Neural cell (in vitro differentiated cells): ENCODE measurements at regions not wholly inside any gene's neighbourhood (a gene's known extent, or its start where the extent isn't known, plus 50 kb on each side); places are given as distances from the start of the nearest gene placed in this dataset.

ENCODE experiments used
- H2AFZ ChIP-seq: fragments of 200-600, 300-800 bp; sonication (generic), shearing (Covaris generic); 2 replicates; pipeline ENCODE4 v1.6.0; 2014; ENCODE audit warnings: low read depth, mild to moderate bottlenecking, antibody characterized with exemption, low read length, moderate library complexity
- H3F3A ChIP-seq: fragments of 200-600 bp; shearing (Covaris generic); 2 replicates; pipeline ENCODE4 v1.6.1; 2016; ENCODE audit warnings: mild to moderate bottlenecking, moderate library complexity, mixed read lengths, antibody characterized with exemption, low read length; ENCODE audit not compliant: insufficient read depth, poor library complexity, severe bottlenecking
- H3K27ac ChIP-seq: fragments of 200-600, 300-800 bp; sonication (generic), shearing (Covaris generic); 2 replicates; pipeline ENCODE4 v1.5.1; 2014; ENCODE audit warnings: mild to moderate bottlenecking, low read length, moderate library complexity
- H3K27me3 ChIP-seq: fragments of 300-800, 200-600 bp; sonication (generic), shearing (Covaris generic); 2 replicates; pipeline ENCODE4 v1.6.0; 2014; ENCODE audit warnings: mild to moderate bottlenecking, low read depth, low read length, moderate library complexity; ENCODE audit not compliant: insufficient read depth
- H3K36me3 ChIP-seq: fragments of 300-800, 200-600 bp; sonication (generic), shearing (Covaris generic); 2 replicates; pipeline ENCODE4 v1.5.1; 2014; ENCODE audit warnings: mild to moderate bottlenecking, antibody characterized with exemption, low read length, moderate library complexity; ENCODE audit not compliant: insufficient read depth
- H3K4me2 ChIP-seq: fragments of 300-800, 200-600 bp; sonication (generic), shearing (Covaris generic); 2 replicates; pipeline ENCODE4 v1.6.0; 2014; ENCODE audit warnings: mild to moderate bottlenecking, low read length
- H3K4me3 ChIP-seq: fragments of 300-800, 200-600 bp; sonication (generic), shearing (Covaris generic); 2 replicates; pipeline ENCODE4 v1.5.1; 2014; ENCODE audit warnings: mild to moderate bottlenecking, low read length, moderate library complexity
- H3K79me2 ChIP-seq: fragments of 200-600 bp; shearing (Covaris generic); replicated peaks from 2 replicates; pipeline ENCODE4 v1.6.0; 2014; ENCODE audit warnings: mild to moderate bottlenecking, low read length, moderate library complexity; ENCODE audit not compliant: insufficient read depth
- H3K9ac ChIP-seq: fragments of 300-800, 200-600 bp; sonication (generic), shearing (Covaris generic); 2 replicates; pipeline ENCODE4 v1.6.1; 2016; ENCODE audit warnings: mild to moderate bottlenecking, low read length, mixed read lengths
- H3K9me2 ChIP-seq: fragments of 200-600 bp; shearing (Covaris generic); 2 replicates; pipeline ENCODE4 v1.6.1; 2016; ENCODE audit warnings: mild to moderate bottlenecking, low read length, mixed read lengths; ENCODE audit not compliant: insufficient read depth
- H3K9me3 ChIP-seq: fragments of 200-600, 300-800 bp; sonication (generic), shearing (Covaris generic); 2 replicates; pipeline ENCODE4 v1.6.1; 2016; ENCODE audit warnings: mild to moderate bottlenecking, mixed run types, low read length, moderate library complexity, mixed read lengths
- H4K20me1 ChIP-seq: fragments of 200-600 bp; shearing (Covaris generic); 2 replicates; pipeline ENCODE4 v1.6.1; 2016; ENCODE audit warnings: mild to moderate bottlenecking, mixed run types; ENCODE audit not compliant: insufficient read depth
- CTCF ChIP-seq: fragments of 450-650 bp; IDR thresholded peaks from 2 replicates; pipeline ENCODE4 v1.5.1; 2014; ENCODE audit warnings: antibody characterized with exemption, mild to moderate bottlenecking, moderate library complexity; ENCODE audit not compliant: poor library complexity, severe bottlenecking
- EP300 ChIP-seq: fragments of 450-650 bp; conservative IDR thresholded peaks from 2 replicates; pipeline ENCODE4 v1.6.1; 2014; ENCODE audit warnings: antibody characterized with exemption, mild to moderate bottlenecking, moderate library complexity; ENCODE audit not compliant: poor library complexity, severe bottlenecking
- EZH2 ChIP-seq: fragments of 200-600, 300-800 bp; shearing (Covaris generic), sonication (generic); IDR thresholded peaks from 2 replicates; pipeline ENCODE4 v1.6.1; 2014; ENCODE audit warnings: antibody characterized with exemption, low read length, borderline replicate concordance, mild to moderate bottlenecking; ENCODE audit not compliant: insufficient read depth, poor library complexity, severe bottlenecking
- MXI1 ChIP-seq: fragments of 450-650 bp; conservative IDR thresholded peaks from 2 replicates; pipeline ENCODE4 v1.6.1; 2014; ENCODE audit warnings: antibody characterized with exemption, mild to moderate bottlenecking; ENCODE audit not compliant: poor library complexity, severe bottlenecking
- POLR2AphosphoS5 ChIP-seq: IDR thresholded peaks from 2 replicates; pipeline ENCODE4 v1.6.1; 2012
- RAD21 ChIP-seq: fragments of 450-650 bp; conservative IDR thresholded peaks from 2 replicates; pipeline ENCODE4 v1.6.1; 2014; ENCODE audit warnings: antibody characterized with exemption, mild to moderate bottlenecking, moderate library complexity
- SMC3 ChIP-seq: fragments of 450-650 bp; conservative IDR thresholded peaks from 2 replicates; pipeline ENCODE4 v1.6.1; 2014; ENCODE audit warnings: antibody characterized with exemption, mild to moderate bottlenecking, moderate library complexity; ENCODE audit not compliant: poor library complexity
- TAF1 ChIP-seq: IDR thresholded peaks from 2 replicates; pipeline ENCODE4 v1.6.1; 2012; ENCODE audit warnings: low read depth
- TF ChIP-seq, protein P1 (sequence below): IDR thresholded peaks from 2 replicates; pipeline ENCODE4 v1.6.1; 2012; ENCODE audit warnings: borderline replicate concordance

GRCh38 chr2:83851066-83851465 lies 608.0 kb downstream of the SUCLG1 start:
- no peaks in the 10 kb centered on the region for H4K20me1 ChIP-seq
- no peak overlapping the region for H2AFZ ChIP-seq
- TF ChIP-seq SMC3 (no peak), EZH2 (no peak), EP300 (no peak)
- H3K27ac ChIP-seq: no peak overlapping the region
- no peak overlapping the region for H3K4me3 ChIP-seq
- no peaks in the 10 kb centered on the region for H3K36me3 ChIP-seq
- H3F3A ChIP-seq: no peaks in the 10 kb centered on the region
- no peaks in the 10 kb centered on the region for H3K9me3 ChIP-seq
- no peaks in the 10 kb centered on the region for H3K79me2 ChIP-seq
- H3K9me2 ChIP-seq: no peaks in the 10 kb centered on the region
- no peak overlapping the region for H3K4me2 ChIP-seq
- H3K9ac ChIP-seq: no peak overlapping the region
- H3K27me3 ChIP-seq: no peaks in the 10 kb centered on the region

DNA sequence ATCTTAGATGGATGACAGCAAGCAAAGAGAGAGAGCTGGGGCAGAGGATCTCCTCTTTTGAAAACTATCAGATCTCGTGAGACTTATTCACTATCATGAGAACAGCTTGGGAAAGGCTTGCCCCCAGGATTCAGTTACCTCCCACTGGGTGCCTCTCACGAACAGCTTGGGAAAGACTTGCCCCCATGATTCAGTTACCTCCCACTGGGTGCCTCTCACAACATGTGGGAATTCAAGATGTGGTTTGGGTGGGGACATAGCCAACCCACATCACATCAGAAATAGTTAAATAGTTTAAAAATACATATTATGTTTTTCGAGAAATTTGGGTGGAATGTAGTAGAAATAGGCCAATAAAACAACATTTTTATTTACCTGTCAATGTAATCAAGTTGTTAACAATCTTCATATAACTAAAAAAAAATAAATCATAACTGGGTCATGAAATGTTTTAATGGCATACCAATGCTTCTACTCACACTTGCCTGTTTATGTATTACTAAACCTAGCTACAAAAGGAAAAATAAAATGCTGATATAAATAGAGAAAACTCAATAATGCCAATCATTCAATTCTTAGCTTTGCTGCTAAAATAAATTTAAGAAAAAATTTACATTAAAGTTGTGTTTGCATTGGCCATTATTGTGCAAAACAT lies 608.9 kb downstream of the SUCLG1 start:
- no peaks in the 10 kb centered on the region for H3F3A ChIP-seq
- H3K4me3 ChIP-seq: no peak overlapping the region
- H3K9me2 ChIP-seq: no peaks in the 10 kb centered on the region
- H3K27me3 ChIP-seq: no peaks in the 10 kb centered on the region
- no peaks in the 10 kb centered on the region for H4K20me1 ChIP-seq
- no peak overlapping the region for H3K4me2 ChIP-seq
- H3K9ac ChIP-seq: no peak overlapping the region
- H3K36me3 ChIP-seq: no peaks in the 10 kb centered on the region
- H3K27ac ChIP-seq: no peak overlapping the region
- H3K9me3 ChIP-seq: no peaks in the 10 kb centered on the region
- TF ChIP-seq, protein P1, sequence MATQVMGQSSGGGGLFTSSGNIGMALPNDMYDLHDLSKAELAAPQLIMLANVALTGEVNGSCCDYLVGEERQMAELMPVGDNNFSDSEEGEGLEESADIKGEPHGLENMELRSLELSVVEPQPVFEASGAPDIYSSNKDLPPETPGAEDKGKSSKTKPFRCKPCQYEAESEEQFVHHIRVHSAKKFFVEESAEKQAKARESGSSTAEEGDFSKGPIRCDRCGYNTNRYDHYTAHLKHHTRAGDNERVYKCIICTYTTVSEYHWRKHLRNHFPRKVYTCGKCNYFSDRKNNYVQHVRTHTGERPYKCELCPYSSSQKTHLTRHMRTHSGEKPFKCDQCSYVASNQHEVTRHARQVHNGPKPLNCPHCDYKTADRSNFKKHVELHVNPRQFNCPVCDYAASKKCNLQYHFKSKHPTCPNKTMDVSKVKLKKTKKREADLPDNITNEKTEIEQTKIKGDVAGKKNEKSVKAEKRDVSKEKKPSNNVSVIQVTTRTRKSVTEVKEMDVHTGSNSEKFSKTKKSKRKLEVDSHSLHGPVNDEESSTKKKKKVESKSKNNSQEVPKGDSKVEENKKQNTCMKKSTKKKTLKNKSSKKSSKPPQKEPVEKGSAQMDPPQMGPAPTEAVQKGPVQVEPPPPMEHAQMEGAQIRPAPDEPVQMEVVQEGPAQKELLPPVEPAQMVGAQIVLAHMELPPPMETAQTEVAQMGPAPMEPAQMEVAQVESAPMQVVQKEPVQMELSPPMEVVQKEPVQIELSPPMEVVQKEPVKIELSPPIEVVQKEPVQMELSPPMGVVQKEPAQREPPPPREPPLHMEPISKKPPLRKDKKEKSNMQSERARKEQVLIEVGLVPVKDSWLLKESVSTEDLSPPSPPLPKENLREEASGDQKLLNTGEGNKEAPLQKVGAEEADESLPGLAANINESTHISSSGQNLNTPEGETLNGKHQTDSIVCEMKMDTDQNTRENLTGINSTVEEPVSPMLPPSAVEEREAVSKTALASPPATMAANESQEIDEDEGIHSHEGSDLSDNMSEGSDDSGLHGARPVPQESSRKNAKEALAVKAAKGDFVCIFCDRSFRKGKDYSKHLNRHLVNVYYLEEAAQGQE: no peak
- TF ChIP-seq POLR2AphosphoS5 (no peak), RAD21 (no peak), CTCF (no peak), TAF1 (no peak), EZH2 (no peak), EP300 (no peak), SMC3 (no peak), MXI1 (no peak)
- no peaks in the 10 kb centered on the region for H3K79me2 ChIP-seq
- H2AFZ ChIP-seq: no peak overlapping the region
